Prostate gland (tissue), 2 donors: ENCODE measurements at regions not wholly inside any gene's neighbourhood (a gene's known extent, or its start where the extent isn't known, plus 50 kb on each side); places are given as distances from the start of the nearest gene placed in this dataset.
A peak's percentile ranks its signal among the peaks of the same experiment; 100 is the strongest.

Source experiments
- DNase-seq: peaks from one replicate; pipeline ENCODE4 v3.0.0-alpha.2; 2019; ENCODE audit warnings: low spot score
- H3K27ac ChIP-seq, 2 donors: fragments of 200-600 bp; sonication (generic); 2 replicates each; pipeline ENCODE4 v1.5.1; 2017 to 2019
- H3K27me3 ChIP-seq: fragments of 200-600 bp; sonication (generic); replicated peaks from 2 replicates; pipeline ENCODE4 v1.5.1; 2019; ENCODE audit not compliant: insufficient read depth
- H3K36me3 ChIP-seq, 2 donors: fragments of 200-600 bp; sonication (generic); 1 replicate in 1 of 2; 2 replicates in 1 of 2; pipeline versions ENCODE4 v1.5.1 to v1.8.1; 2017 to 2019
- H3K4me1 ChIP-seq: fragments of 200-600 bp; sonication (generic); replicated peaks from 2 replicates; pipeline ENCODE4 v1.5.1; 2019
- H3K4me3 ChIP-seq, 2 donors: fragments of 200-600 bp; sonication (generic); 2 replicates each; pipeline ENCODE4 v1.5.1; 2017 to 2019
- H3K9me3 ChIP-seq: fragments of 200-600 bp; sonication (generic); 2 replicates; pipeline ENCODE4 v1.5.1; 2017
- CTCF ChIP-seq, 4 experiments: fragments of 200-600 bp in 2 of 4; fragments of 450-650 bp in 2 of 4; sonication (generic) in 2 of 4; IDR thresholded peaks; 1 replicate in 3 of 4; 2 replicates in 1 of 4; pipeline ENCODE4 v1.5.1; 2016 to 2019; ENCODE audit warnings: antibody characterized with exemption in 4 of 4, mild to moderate bottlenecking in 2 of 4, moderate library complexity in 2 of 4
- POLR2A ChIP-seq: fragments of 450-650 bp; IDR thresholded peaks from one replicate; pipeline ENCODE4 v1.6.1; 2016; ENCODE audit warnings: antibody characterized with exemption, mild to moderate bottlenecking
- POLR2AphosphoS5 ChIP-seq: sonication (generic); formaldehyde crosslinking; IDR thresholded peaks from one replicate; pipeline ENCODE4 v1.6.1; 2017; ENCODE audit warnings: antibody characterized with exemption
- WGBS: methylation state at CpG from one replicate; pipeline ENCODE4 v1.1.5; 2018; 5-methylcytosine and 5-hydroxymethylcytosine counted together
- intact Hi-C: fragments of 100-400 bp; cut with DNase I; formaldehyde crosslinking; loops from one replicate; pipeline ENCODE4 v1.14.2; 2022

- DNase-seq, result no peak
- Histone ChIP-seq H3K4me1 (no peaks in the 10 kb centered on the region), H3K27me3 (no peaks in the 10 kb centered on the region), H3K27ac (no peak overlapping the region), H3K9me3 (no peaks in the 10 kb centered on the region), H3K4me3 (no peak overlapping the region), H3K36me3 (no peaks in the 10 kb centered on the region)
- intact Hi-C loops, result no loop called here
- WGBS, result 66% methylated on average over 2 of the region's 2 CpGs
- no peak for TF ChIP-seq POLR2A
- no peak for TF ChIP-seq POLR2AphosphoS5
- no peak for TF ChIP-seq CTCF (IDR thresholded peaks at IDR 0.05)
Observed at GRCh38 chr12:83841620-83842019, 1071.0 kb downstream of the SLC6A15 start.

DNA sequence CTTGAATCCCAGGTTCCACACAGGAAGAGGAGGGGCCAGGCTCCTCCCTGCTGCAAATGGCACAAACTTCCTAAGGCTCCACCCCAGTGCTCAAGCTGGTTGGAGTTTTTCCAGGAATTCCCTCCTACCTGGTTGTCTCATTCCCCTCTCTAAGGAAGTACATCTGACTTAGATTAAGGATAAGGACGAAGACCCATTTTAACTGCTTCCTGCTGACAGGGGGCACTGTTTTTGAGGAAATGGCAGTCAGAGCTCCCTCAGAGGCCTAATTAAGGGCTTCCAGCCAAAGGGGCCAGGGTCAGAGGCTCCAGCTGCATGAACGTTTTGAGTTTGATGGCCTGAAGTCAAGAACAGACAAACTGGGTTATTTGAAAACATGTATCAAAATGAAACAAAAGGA, 1084.7 kb downstream of the SLC6A15 start:
- intact Hi-C loops, result no loop called here
- WGBS, result 10% methylated on average over 2 of the region's 2 CpGs
- H3K4me3 ChIP-seq, result no peak overlapping the region
- no peak for TF ChIP-seq CTCF (IDR thresholded peaks at IDR 0.05)
- no peak for TF ChIP-seq POLR2AphosphoS5
- TF ChIP-seq POLR2A, result no peak
- no peaks in the 10 kb centered on the region for H3K36me3 ChIP-seq
- no peak for DNase-seq
- H3K27me3 ChIP-seq, result no peaks in the 10 kb centered on the region
- no peaks in the 10 kb centered on the region for H3K9me3 ChIP-seq
- H3K4me1 ChIP-seq, result no peaks in the 10 kb centered on the region
- no peak overlapping the region for H3K27ac ChIP-seq

DNA sequence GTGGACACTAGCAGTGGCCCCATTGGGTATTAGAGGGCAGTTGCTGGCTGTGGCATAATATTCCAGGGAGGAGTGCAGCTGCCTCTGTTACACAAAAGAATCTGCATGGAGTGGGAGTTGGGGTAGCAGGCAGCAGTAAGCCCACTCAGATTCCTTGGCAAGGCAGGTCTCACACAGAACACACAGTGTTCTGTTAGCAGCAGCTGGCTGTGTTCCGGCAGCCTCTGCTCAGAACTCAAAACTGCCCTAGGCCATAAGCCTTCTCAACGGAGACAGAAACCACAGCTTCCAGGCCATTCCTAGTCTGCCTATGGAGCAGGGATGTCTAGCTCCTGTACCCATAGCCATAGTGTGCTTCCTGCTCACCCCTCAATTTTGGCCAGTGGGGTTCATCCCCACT, 1085.4 kb downstream of the SLC6A15 start:
- Histone ChIP-seq H3K36me3 (no peaks in the 10 kb centered on the region), H3K4me3 (no peak overlapping the region), H3K27me3 (no peaks in the 10 kb centered on the region), H3K4me1 (no peaks in the 10 kb centered on the region), H3K9me3 (no peaks in the 10 kb centered on the region), H3K27ac (no peak overlapping the region)
- WGBS, result 33% methylated on average over 2 of the region's 2 CpGs
- no peak for TF ChIP-seq POLR2AphosphoS5
- no peak for TF ChIP-seq CTCF (IDR thresholded peaks at IDR 0.05)
- intact Hi-C loops, result no loop called here
- DNase-seq, result no peak

DNA sequence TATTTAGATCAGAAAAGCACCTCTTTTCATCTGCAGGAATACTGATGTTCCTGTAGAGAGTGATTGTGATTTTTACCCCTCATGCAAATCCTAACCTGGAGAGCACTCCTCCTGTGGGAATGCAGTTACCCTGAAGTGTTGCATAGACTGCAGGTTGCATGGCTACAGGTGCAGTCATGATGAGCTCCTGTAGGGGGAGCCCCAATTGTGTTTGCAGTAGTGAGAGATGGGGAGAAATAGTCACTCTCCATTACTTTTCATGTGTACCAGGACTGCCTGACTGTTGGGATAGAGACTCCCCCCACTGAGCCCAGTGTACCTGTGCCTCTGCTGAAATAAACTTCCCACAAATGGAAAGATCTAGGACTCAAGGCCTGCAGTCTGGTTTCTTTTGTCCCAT, 1086.5 kb downstream of the SLC6A15 start:
- Histone ChIP-seq H3K9me3 (no peaks in the 10 kb centered on the region), H3K36me3 (no peaks in the 10 kb centered on the region), H3K4me3 (no peak overlapping the region), H3K4me1 (no peaks in the 10 kb centered on the region), H3K27ac (no peak overlapping the region), H3K27me3 (no peaks in the 10 kb centered on the region)
- intact Hi-C loops, result no loop called here
- TF ChIP-seq CTCF (IDR thresholded peaks at IDR 0.05) (no peak), POLR2AphosphoS5 (no peak), POLR2A (no peak)
- DNase-seq, result no peak

GRCh38 chr12:83823386-83824045, 1089.1 kb downstream of the SLC6A15 start:
- no peaks in the 10 kb centered on the region for H3K27me3 ChIP-seq
- intact Hi-C loops, result no loop called here

More at GRCh38 chr12:83823386-83824045, 1089.1 kb downstream of the SLC6A15 start:
- Histone ChIP-seq H3K9me3 (no peaks in the 10 kb centered on the region), H3K4me3 (no peak overlapping the region), H3K27ac (no peak overlapping the region), H3K4me1 (no peaks in the 10 kb centered on the region), H3K36me3 (no peaks in the 10 kb centered on the region)
- no peak for TF ChIP-seq POLR2AphosphoS5
- peak in 1 of 4 experiments; percentile 30 for TF ChIP-seq CTCF (IDR thresholded peaks at IDR 0.05)
- 74% methylated on average over 8 of the region's 8 CpGs for WGBS
- no peak for DNase-seq
